Upper lobe of left lung (tissue), 4 donors: ENCODE measurements at regions not wholly inside any gene's neighbourhood (a gene's known extent, or its start where the extent isn't known, plus 50 kb on each side); places are given as distances from the start of the nearest gene placed in this dataset.

Experiments
- CTCF ChIP-seq, 6 experiments: fragments of 450-650 bp in 4 of 6; fragments of 200-600 bp in 2 of 6; sonication (generic) in 2 of 6; IDR thresholded peaks; one replicate each; pipeline ENCODE4 v1.5.1; 2016 to 2019; ENCODE audit warnings: antibody characterized with exemption in 6 of 6
- EP300 ChIP-seq, 4 donors: sonication (generic); formaldehyde crosslinking; IDR thresholded peaks; one replicate each; pipeline ENCODE4 v1.5.1; 2017; ENCODE audit warnings: antibody characterized with exemption in 4 of 4, control low read depth in 2 of 4
- POLR2A ChIP-seq, 4 donors: fragments of 450-650 bp; IDR thresholded peaks; one replicate each; pipeline ENCODE4 v1.5.1; 2016 to 2017; ENCODE audit warnings: antibody characterized with exemption in 4 of 4, mild to moderate bottlenecking in 2 of 4
- POLR2AphosphoS5 ChIP-seq, 2 donors: sonication (generic); formaldehyde crosslinking; IDR thresholded peaks; one replicate each; pipeline ENCODE4 v1.5.1; 2017; ENCODE audit warnings: antibody characterized with exemption in 2 of 2

GRCh38 chr15:45831787-45832186 is 197.0 kb downstream of the SQOR start:
- TF ChIP-seq POLR2A (IDR thresholded peaks at IDR 0.05) (no peak), CTCF (IDR thresholded peaks at IDR 0.05) (no peak), EP300 (IDR thresholded peaks at IDR 0.05) (no peak), POLR2AphosphoS5 (IDR thresholded peaks at IDR 0.05) (no peak)
